DMS79 treated with DMSO at 0.1 percent for 48 hours (cell line): ENCODE measurements at regions not wholly inside any gene's neighbourhood (a gene's known extent, or its start where the extent isn't known, plus 50 kb on each side); places are given as distances from the start of the nearest gene placed in this dataset.
"Not testable (repeated sequence)": the region's sequence is repeated elsewhere in the genome, so short reads cannot be mapped to it uniquely, and the experiment has no call there.

Source experiments
- DNase-seq: peaks from one replicate; lab custom pipeline; 2025; lab: John Stamatoyannopoulos, UW

DNA sequence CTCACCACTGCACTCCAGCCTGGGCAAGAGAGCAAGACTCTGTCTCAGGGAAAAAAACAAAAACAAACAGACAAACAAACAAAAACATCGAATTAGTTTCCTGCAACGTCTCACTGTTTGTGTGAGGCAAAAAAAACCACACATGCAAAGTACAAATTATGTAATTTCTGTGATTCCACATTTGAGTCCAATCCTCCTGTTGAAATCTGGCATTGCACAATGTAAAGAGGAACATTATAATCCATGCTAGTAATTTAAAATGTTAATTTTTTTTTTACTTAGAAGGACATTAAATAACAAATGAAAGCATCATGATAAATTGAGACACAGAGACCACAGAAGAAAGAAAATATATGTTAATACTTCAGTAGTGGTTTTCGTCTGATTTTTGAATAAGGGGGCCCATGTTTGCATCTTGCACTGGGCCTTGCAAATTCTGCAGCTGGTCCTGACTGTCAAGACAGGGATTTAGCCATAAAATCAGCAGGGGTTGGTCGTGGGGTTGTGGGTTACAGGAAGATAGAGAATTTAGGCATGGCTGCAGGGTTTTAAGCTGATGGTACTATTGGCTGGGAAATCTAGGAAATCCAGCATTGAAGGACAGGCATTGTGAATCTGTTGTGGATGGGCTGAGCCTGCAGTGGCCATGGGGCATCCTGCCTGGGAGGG, 102.6 kb upstream of the ALDH3B2 start:
- DNase-seq: no peak

DNA sequence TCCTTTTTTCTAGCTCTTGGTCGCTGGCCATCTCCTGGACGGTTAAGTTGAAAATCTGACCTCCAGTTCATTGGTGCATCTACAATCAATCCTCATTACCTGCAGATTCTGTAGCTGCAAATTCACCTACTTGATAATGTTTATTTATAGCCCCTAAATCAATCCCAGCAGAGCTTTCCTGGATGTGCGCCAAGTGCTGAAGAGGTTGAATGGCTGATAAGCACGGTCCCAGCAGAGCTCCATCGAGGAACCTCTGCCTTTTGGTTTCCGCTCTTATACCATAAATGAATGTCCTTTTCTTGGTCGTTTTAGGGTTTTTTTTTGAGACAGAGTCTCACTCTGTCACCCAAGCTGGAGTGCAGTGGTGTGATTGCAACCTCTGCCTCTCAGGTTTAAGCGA, 99.8 kb upstream of the ALDH3B2 start:
- peak; percentile 77 for DNase-seq

DNA sequence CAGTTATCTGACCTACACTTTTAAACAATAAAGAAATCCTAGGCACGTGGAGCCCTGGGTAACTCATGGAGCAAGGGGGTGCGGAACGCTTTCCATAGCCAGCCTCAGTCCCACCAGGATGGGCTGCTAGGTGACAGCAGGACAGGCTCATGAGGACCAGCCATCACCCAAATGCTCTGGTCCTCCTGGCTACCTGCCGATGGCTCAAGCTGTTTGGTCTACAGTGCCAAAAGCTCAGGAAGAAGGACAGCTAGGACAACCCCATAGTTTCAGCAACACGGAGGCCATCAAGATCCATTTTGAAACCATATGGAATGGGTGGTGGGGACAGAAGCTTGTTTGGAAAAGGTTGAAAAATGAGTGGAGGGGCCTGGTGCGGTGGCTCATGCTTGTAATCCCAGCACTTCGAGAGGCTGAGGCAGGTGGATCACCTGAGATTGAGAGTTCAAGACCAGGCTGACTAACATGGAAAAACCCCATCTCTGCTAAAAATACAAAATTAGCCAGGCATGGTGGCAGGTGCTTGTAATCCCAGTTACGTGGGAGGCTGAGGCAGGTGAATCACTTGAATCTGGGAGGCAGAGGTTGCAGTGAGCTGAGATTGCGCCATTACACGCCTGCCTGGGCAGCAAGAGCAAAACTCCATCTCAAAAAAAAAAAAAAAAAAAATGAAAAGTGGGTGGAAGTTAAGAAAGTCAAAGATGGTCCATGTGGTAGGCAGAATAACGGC, 93.7 kb upstream of the ALDH3B2 start:
- not testable (repeated sequence) for DNase-seq

DNA sequence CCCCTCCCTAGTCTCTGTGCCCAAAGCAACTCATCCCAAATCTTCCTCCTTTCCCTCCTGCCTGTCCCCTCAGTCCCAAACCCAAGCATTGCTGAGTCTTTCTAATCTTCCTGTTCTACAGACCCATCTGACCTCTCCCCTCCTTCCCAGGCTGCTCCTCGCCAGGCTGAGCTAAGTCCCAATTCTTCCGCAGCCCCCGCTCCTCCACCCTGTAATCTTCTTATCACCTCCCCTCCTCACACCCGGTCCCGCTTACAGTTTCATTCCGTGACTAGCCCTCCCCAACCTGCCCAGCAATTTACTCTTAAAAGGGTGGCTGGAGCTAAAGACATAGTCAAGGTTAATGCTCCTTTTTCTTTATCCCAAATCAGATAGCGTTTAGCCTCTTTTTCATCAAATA, 86.8 kb upstream of the ALDH3B2 start:
- not testable (repeated sequence) for DNase-seq

DNA sequence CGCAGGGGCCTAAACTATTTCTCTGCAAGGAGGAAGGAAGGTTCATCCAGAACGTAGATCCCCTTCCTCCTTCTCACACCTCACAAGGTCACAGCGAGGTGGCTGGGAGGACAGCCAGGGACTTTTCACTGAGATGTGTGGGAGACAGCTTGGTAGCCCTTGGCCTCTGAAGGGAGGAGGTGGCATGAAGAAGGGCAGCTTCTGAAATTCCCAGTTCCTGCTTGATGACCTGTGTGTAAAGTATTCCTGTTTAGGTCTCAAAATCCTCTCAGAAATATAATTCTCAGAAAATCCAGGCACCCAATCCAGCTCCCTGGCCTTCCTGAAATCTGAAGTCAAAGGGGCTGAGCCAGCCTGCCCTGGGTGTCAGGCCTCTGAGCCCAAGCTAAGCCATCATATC, 84.9 kb upstream of the ALDH3B2 start:
- DNase-seq: not testable (repeated sequence)

GRCh38 chr11:67758467-67758866, 84.0 kb upstream of the ALDH3B2 start:
- not testable (repeated sequence) for DNase-seq

DNA sequence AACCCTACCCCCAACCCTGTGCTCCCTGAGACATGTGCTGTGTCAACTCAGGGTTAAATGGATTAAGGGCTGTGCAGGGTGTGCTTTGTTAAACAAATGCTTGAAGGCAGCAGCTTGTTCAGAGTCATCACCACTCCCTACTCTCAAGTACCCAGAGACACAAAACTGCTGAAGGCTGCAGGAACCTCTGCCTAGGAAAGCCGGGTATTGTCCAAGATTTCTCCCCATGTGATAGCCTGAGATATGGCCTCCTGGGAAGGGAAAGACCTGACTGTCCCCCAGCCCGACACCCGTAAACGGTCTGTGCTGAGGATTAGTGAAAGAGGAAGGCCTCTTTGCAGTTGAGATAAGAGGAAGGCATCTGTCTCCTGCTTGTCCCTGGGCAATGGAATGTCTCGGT, 83.6 kb upstream of the ALDH3B2 start:
- DNase-seq: peak; percentile 43

- DNase-seq: not testable (repeated sequence)
These were observed 79.4 kb upstream of the ALDH3B2 start for GRCh38 chr11:67753820-67754219.

- no peak for DNase-seq
These were observed 70.8 kb upstream of the ALDH3B2 start for GRCh38 chr11:67745181-67745726.

DNA sequence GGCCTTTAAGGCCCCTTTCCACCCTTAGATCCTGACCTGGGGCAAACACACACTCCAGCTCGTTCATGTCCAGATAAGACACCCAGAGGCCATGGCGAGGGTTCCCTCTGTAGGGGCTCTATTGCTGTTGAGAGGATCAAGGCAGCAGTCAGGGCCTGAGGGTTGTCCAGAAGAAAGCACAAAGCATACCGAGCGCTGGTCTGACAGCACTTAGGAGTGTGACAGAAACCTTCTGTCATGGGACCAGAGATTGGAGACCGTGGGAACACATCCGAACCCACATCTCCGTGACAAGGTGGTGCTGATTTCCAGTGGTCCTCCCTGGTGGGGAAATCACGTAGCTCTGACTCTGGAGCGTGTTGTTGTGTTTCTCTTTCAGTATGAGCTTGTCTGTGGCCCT, 69.8 kb upstream of the ALDH3B2 start:
- not testable (repeated sequence) for DNase-seq

GRCh38 chr11:67738231-67738630, 63.8 kb upstream of the ALDH3B2 start:
- not testable (repeated sequence) for DNase-seq

GRCh38 chr11:67737562-67738080, 63.2 kb upstream of the ALDH3B2 start:
- not testable (repeated sequence) for DNase-seq

DNA sequence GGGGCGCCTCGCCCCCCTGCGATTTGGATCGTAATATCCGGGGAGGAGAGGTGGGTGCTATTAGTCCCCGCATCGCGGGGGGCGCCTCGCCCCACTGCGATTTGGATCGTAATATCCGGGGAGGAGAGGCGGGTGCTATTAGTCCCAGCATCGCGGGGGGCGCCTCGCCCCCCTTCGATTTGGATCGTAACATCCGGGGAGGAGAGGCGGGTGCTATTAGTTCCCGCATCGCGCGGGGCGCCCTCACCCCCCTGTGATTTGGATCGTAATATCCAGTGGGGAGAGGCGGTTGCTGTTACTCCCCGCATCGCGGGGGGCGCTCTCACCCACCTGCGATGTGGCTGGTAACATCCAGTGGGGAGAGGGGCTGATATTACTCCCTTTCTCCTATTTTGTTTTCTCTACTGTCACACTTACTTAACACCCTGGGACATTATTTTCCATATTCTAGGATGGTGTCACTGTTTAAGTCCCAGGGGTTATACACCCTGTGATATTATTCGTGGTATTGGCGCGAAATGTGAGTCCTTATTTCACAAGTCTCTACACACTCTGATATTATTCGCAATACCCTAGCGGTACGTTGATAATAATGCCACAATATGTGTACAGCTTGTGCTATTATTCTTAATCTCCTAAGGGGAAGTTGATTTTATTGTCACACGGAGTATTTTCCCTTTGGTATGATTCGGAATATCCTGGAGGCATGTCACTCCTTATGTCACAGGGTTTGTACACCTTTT, 57.8 kb upstream of the ALDH3B2 start:
- DNase-seq: no peak

GRCh38 chr11:67731583-67731982, 57.2 kb upstream of the ALDH3B2 start:
- no peak for DNase-seq

GRCh38 chr11:67728163-67728571, 53.7 kb upstream of the ALDH3B2 start:
- not testable (repeated sequence) for DNase-seq

DNA sequence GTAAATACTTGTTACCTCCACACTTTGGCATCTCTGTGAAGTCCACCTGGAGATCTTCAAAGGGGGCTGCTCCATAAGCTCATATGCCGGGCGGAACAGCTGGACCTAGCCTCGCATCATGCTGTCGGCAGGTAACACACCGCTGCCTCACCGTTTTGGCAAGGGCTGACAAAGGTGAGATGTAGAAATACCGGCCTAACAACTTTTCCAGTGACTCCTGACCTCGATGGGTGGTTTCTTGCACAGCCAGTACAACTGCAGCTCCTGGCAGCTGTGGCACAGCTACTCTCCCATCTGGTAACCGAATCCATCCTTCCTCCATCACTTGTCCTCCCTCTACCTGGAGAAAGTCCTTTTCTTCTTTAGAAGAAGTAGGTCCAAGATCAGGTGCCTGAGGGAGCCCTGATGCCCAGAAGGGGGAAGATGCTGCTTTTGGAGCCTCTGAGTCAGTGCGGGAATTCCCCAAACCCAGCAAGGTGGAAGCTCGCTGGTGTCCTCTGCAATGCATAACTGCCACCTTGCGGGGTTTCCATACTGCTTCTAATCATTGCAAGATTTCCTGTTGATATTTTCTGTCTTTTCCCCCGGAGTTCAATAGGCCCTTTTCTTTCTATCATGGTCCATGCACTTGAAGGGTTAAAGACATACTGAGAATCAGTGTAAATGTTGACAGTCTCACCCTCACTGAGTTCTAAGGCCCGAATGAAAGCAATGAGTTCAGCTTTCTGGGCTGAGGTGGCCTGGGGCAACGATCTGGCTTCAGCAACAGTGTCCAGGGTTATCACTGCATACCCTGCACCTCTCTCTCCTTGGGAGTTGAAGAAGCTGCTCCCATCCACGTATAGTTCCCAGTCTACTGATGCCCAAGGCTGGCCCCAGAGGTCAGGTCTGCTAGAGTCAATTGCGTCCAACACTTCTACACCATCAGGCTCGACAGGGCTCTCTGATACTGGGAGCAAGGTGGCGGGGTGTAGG, 52.9 kb upstream of the ALDH3B2 start:
- DNase-seq: not testable (repeated sequence)
